ENCODE measurements at regions not wholly inside any gene's neighbourhood (a gene's known extent, or its start where the extent isn't known, plus 50 kb on each side); places are given as distances from the start of the nearest gene placed in this dataset.

DNA sequence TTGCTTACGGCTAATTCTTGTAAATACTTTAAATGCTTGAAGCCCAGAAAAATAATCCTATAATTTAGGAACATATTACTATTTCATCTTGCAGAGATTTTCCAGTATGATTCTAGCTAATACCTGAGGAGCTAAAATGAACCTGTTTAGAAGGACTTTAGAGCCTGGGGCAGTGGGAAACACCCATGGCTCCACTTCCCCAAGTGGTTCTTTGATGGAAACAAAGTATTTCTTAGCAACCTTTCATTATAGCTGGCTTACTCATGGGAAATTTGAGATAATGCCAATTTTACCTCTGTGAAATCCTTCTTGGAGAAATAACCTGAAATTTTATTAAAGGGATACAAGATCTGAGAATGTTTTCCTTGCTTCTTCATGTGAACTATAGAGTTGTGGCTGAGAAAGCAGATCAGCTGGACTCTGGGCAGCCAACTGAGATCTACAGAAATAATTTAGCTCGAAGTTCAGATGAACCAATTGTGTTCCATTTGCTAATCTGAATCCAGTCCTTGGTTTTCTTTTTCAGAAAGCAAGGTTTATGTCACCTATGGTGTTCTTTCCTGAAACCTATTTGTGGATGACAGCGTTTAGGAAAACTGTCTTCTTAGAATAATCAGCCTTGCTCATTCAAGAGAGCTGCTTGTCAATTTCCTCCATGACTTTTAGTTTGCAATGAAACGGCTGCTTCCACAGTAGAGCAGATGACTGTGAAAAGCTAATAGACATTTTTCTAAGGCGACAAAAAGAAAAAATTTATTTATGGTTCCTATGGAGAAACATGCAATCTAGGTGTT is 141.8 kb upstream of the CPM start:
- TF ChIP-seq, protein P1, sequence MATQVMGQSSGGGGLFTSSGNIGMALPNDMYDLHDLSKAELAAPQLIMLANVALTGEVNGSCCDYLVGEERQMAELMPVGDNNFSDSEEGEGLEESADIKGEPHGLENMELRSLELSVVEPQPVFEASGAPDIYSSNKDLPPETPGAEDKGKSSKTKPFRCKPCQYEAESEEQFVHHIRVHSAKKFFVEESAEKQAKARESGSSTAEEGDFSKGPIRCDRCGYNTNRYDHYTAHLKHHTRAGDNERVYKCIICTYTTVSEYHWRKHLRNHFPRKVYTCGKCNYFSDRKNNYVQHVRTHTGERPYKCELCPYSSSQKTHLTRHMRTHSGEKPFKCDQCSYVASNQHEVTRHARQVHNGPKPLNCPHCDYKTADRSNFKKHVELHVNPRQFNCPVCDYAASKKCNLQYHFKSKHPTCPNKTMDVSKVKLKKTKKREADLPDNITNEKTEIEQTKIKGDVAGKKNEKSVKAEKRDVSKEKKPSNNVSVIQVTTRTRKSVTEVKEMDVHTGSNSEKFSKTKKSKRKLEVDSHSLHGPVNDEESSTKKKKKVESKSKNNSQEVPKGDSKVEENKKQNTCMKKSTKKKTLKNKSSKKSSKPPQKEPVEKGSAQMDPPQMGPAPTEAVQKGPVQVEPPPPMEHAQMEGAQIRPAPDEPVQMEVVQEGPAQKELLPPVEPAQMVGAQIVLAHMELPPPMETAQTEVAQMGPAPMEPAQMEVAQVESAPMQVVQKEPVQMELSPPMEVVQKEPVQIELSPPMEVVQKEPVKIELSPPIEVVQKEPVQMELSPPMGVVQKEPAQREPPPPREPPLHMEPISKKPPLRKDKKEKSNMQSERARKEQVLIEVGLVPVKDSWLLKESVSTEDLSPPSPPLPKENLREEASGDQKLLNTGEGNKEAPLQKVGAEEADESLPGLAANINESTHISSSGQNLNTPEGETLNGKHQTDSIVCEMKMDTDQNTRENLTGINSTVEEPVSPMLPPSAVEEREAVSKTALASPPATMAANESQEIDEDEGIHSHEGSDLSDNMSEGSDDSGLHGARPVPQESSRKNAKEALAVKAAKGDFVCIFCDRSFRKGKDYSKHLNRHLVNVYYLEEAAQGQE (IDR thresholded peaks at IDR 0.05; ENCODE audit: insufficient replicate concordance, low read depth) = no peak
- TF ChIP-seq POLR2AphosphoS5 (IDR thresholded peaks at IDR 0.05; ENCODE audit: low read depth) (no peak), SPI1 (IDR thresholded peaks at IDR 0.05; ENCODE audit: borderline replicate concordance, low read depth) (no peak), GABPA (IDR thresholded peaks at IDR 0.05; ENCODE audit: low read depth) (no peak)
- TF ChIP-seq, protein P2, sequence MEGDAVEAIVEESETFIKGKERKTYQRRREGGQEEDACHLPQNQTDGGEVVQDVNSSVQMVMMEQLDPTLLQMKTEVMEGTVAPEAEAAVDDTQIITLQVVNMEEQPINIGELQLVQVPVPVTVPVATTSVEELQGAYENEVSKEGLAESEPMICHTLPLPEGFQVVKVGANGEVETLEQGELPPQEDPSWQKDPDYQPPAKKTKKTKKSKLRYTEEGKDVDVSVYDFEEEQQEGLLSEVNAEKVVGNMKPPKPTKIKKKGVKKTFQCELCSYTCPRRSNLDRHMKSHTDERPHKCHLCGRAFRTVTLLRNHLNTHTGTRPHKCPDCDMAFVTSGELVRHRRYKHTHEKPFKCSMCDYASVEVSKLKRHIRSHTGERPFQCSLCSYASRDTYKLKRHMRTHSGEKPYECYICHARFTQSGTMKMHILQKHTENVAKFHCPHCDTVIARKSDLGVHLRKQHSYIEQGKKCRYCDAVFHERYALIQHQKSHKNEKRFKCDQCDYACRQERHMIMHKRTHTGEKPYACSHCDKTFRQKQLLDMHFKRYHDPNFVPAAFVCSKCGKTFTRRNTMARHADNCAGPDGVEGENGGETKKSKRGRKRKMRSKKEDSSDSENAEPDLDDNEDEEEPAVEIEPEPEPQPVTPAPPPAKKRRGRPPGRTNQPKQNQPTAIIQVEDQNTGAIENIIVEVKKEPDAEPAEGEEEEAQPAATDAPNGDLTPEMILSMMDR (IDR thresholded peaks at IDR 0.05; ENCODE audit: insufficient read depth, low read length) = no peak
